OCI-LY1 (cell line): ENCODE measurements at regions not wholly inside any gene's neighbourhood (a gene's known extent, or its start where the extent isn't known, plus 50 kb on each side); places are given as distances from the start of the nearest gene placed in this dataset.

Source experiments
- CTCF ChIP-seq: fragments of 200-600 bp; sonication (generic), shearing (Covaris generic); IDR thresholded peaks from 2 replicates; pipeline ENCODE4 v1.5.1; 2017; ENCODE audit warnings: mild to moderate bottlenecking, antibody characterized with exemption, low read length, moderate library complexity, mixed read lengths
- EZH2 ChIP-seq: fragments of 200-600 bp; sonication (generic), shearing (Covaris generic); IDR thresholded peaks from 2 replicates; pipeline ENCODE4 v1.8.0; 2017; ENCODE audit warnings: borderline replicate concordance, mixed run types, mild to moderate bottlenecking, antibody characterized with exemption, low read length, moderate library complexity, mixed read lengths

- no peak for TF ChIP-seq CTCF
- no peak for TF ChIP-seq EZH2
These were observed 277.1 kb upstream of the TENM3 start for GRCh38 chr4:181966104-181966551.
